WERI-Rb-1 (cell line): ENCODE measurements at regions not wholly inside any gene's neighbourhood (a gene's known extent, or its start where the extent isn't known, plus 50 kb on each side); places are given as distances from the start of the nearest gene placed in this dataset.

ENCODE experiments used
- DNase-seq: peaks from one replicate; pipeline ENCODE4 v3.0.0-alpha.2; 2020
- H3K27ac ChIP-seq: fragments of 250-450 bp; sonication (Bioruptor Pico); 2 replicates; pipeline ENCODE4 v1.5.1; 2020; ENCODE audit warnings: mild to moderate bottlenecking, moderate library complexity
- H3K27me3 ChIP-seq: fragments of 250-450 bp; sonication (Bioruptor Pico); 2 replicates; pipeline ENCODE4 v1.5.1; 2021; ENCODE audit warnings: mild to moderate bottlenecking, low read depth, moderate library complexity; ENCODE audit not compliant: insufficient read depth, severe bottlenecking
- H3K36me3 ChIP-seq: fragments of 250-450 bp; sonication (Bioruptor Pico); 2 replicates; pipeline ENCODE4 v1.5.1; 2020; ENCODE audit warnings: mild to moderate bottlenecking, moderate library complexity
- H3K4me3 ChIP-seq: 2 replicates; pipeline ENCODE4 v1.5.1; 2011; ENCODE audit warnings: low read depth, mild to moderate bottlenecking, control low read depth, low read length
- H3K9me3 ChIP-seq: fragments of 250-450 bp; sonication (Bioruptor Pico); 2 replicates; pipeline ENCODE4 v1.5.1; 2021; ENCODE audit warnings: mild to moderate bottlenecking, moderate library complexity; ENCODE audit not compliant: severe bottlenecking
- CTCF ChIP-seq: IDR thresholded peaks from 2 replicates; pipeline ENCODE4 v1.5.1; 2011; ENCODE audit warnings: low read depth, mild to moderate bottlenecking, control low read depth, inconsistent platforms, low read length

- TF ChIP-seq CTCF: no peak
- H3K36me3 ChIP-seq: no peaks in the 10 kb centered on the region
- H3K27ac ChIP-seq: no peak overlapping the region
- DNase-seq: no peak
- H3K4me3 ChIP-seq: no peak overlapping the region
- H3K9me3 ChIP-seq: no peaks in the 10 kb centered on the region
- no peaks in the 10 kb centered on the region for H3K27me3 ChIP-seq
These were observed 174.8 kb upstream of the COPS8 start for GRCh38 chr2:236910781-236911495.

GRCh38 chr2:236912326-236913120, 173.2 kb upstream of the COPS8 start:
- no peaks in the 10 kb centered on the region for H3K27me3 ChIP-seq
- no peak for DNase-seq
- H3K27ac ChIP-seq: no peak overlapping the region

GRCh38 chr2:236915186-236915585, 170.5 kb upstream of the COPS8 start:
- no peak for TF ChIP-seq CTCF
- no peaks in the 10 kb centered on the region for H3K9me3 ChIP-seq
- no peak for DNase-seq
- H3K4me3 ChIP-seq: no peak overlapping the region
- H3K36me3 ChIP-seq: no peaks in the 10 kb centered on the region
- H3K27ac ChIP-seq: no peak overlapping the region
- no peaks in the 10 kb centered on the region for H3K27me3 ChIP-seq

More at GRCh38 chr2:236912326-236913120, 173.2 kb upstream of the COPS8 start:
- Histone ChIP-seq H3K9me3 (no peaks in the 10 kb centered on the region), H3K4me3 (no peak overlapping the region), H3K36me3 (no peaks in the 10 kb centered on the region)
- no peak for TF ChIP-seq CTCF

- H3K27ac ChIP-seq: no peak overlapping the region
- no peak for DNase-seq
- H3K9me3 ChIP-seq: no peaks in the 10 kb centered on the region
- TF ChIP-seq CTCF: no peak
- H3K4me3 ChIP-seq: no peak overlapping the region
- no peaks in the 10 kb centered on the region for H3K27me3 ChIP-seq
- no peaks in the 10 kb centered on the region for H3K36me3 ChIP-seq
These were observed 170.0 kb upstream of the COPS8 start for GRCh38 chr2:236915726-236916125.

- no peak for DNase-seq
- no peaks in the 10 kb centered on the region for H3K27me3 ChIP-seq
- no peak overlapping the region for H3K4me3 ChIP-seq
- no peaks in the 10 kb centered on the region for H3K36me3 ChIP-seq
- H3K9me3 ChIP-seq: no peaks in the 10 kb centered on the region
- TF ChIP-seq CTCF: no peak
- H3K27ac ChIP-seq: no peak overlapping the region
These were observed 169.5 kb upstream of the COPS8 start for GRCh38 chr2:236916181-236916580.
